ENCODE measurements at regions not wholly inside any gene's neighbourhood (a gene's known extent, or its start where the extent isn't known, plus 50 kb on each side); places are given as distances from the start of the nearest gene placed in this dataset.
"Not testable (repeated sequence)": the region's sequence is repeated elsewhere in the genome, so short reads cannot be mapped to it uniquely, and the experiment has no call there.

DNA sequence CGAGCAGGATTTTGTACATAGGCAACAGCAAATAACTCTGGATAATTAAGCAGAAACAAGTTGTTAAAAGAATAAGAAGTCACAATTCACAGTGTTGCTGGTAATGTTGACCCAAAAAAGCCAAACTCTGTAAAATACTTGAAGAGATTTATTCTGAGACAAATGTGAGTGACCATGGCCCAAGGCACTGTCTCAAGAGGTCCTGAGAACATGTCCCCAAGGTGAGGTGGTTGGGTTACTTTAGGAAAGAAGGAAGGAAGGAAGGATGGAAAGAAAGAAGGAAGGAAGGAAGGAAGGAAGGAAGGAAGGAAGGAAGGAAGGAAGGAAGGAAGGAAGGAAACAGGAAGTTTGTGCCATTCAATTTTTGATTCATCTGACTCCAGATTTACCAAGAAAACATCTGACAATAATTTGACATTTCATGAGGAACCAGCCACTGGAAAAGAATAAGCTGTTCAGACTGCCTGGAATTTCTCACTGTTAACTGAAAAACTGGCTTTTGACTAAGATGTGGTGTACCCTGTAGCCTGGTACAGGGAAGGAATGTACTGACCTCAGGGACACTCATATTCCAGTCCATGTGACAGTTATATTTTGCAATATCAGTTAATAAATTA lies 295.9 kb upstream of the TNC start:
- intact Hi-C loops (cut with DNase I) = no loop called here
- DNase-seq (no peak), ATAC-seq (no peak)

- no peak for DNase-seq
- intact Hi-C loops (cut with DNase I) = no loop called here
Measured at GRCh38 chr9:115414561-115414960, 296.6 kb upstream of the TNC start.

DNA sequence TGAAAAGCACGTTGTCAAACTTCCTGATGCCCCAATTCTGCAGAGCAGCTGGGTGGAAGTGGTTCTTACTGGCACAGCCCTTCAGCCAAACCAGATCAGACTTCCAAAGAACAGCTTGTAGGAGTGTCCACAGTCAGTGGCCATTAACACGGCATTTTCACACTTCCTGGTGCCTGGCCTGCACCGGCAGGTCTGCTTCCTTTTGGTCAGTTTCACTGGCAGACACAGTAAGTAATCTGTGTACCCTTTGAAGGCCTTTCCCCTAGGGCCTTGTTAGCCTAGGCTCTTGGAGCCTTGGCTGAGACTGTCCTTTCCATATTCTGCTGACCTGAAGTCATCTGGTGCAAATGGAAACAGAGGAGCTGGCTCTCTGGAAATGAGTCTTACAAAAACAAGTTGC lies 297.5 kb upstream of the TNC start:
- no peak for DNase-seq
- intact Hi-C loops (cut with DNase I) = no loop called here
- ATAC-seq = peak in 1 of 2 donors; percentile 38

More at GRCh38 chr9:115414561-115414960, 296.6 kb upstream of the TNC start:
- ATAC-seq = no peak

DNA sequence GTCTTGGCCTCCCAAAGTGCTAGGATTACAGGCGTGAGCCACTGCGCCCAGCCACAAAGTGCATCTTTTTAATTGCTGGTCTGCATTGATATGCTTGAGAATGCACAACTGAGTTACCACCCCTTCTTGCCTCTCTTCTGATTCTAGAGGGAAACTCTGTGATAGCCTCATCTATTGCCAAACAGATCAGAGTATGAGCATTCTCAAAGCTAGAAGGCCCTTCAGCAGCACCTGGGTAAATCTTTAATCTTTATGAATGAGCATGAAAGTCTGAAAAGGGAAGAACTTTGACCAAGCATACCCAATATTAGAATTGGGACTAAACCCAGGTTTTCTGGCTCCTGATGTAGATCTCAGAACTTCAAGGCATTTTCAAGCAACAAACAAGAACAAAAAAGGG lies 298.3 kb upstream of the TNC start:
- intact Hi-C loops (cut with DNase I) = no loop called here
- DNase-seq = no peak

GRCh38 chr9:115418181-115418580 lies 300.2 kb upstream of the TNC start:
- intact Hi-C loops (cut with DNase I); DNase-seq; ATAC-seq: not testable (repeated sequence)

More for the DNA sequence above, 298.3 kb upstream of the TNC start:
- ATAC-seq = no peak

GRCh38 chr9:115422932-115423440 lies 305.0 kb upstream of the TNC start:
- intact Hi-C loops (cut with DNase I) = no loop called here
- ATAC-seq = no peak
- DNase-seq = no peak

DNA sequence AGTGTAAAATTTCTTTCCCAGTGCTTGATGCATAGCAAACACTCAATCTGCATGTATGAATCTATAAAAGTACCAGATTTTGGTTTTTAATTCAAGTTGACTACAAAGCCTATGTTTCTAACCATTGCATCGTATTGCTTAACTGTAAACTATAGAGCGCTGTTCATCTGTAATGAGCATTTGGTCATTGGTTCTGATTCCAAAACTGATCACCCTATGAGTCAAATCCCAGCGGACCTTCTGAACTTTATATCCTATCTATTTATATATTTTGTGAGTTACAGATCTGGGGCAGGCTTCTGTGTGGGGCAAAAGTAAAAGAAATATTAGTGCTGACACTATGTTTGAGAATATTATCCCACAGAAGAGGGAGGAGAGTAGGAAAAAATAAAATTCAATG lies 305.7 kb upstream of the TNC start:
- no peak for DNase-seq
- no peak for ATAC-seq
- intact Hi-C loops (cut with DNase I) = no loop called here

GRCh38 chr9:115425601-115426000 lies 307.6 kb upstream of the TNC start:
- intact Hi-C loops (cut with DNase I) = no loop called here
- ATAC-seq = no peak
- DNase-seq = no peak

GRCh38 chr9:115437418-115437817 lies 319.5 kb upstream of the TNC start:
- DNase-seq (no peak), ATAC-seq (no peak)
- intact Hi-C loops (cut with DNase I) = no loop called here

DNA sequence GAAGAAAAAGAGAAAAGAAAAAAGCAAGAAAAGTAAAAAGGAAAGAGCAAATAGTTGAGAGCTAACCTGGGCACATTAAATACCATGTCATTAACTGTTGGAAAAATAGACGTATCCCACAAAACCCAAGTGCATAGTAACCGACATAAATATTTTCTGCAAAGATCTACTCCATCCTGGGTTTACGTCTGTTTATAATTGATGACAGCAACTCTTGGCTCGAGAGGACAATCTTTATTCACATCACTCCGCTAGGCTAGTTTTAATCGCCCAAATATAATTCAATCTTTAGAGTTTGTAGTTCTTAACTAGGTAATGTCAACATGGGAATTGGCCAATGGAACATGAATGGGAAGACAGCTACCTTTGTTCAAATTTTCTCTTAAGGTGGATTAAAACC lies 321.7 kb upstream of the TNC start:
- ATAC-seq (no peak), DNase-seq (no peak)
- intact Hi-C loops (cut with DNase I) = no loop called here

GRCh38 chr9:115442054-115442453 lies 324.1 kb upstream of the TNC start:
- peak in 1 of 2 donors; percentile 68 for ATAC-seq
- intact Hi-C loops (cut with DNase I) = no loop called here
- DNase-seq = no peak

- ATAC-seq (no peak), DNase-seq (no peak)
- intact Hi-C loops (cut with DNase I) = no loop called here
Measured at GRCh38 chr9:115443890-115444289, 325.9 kb upstream of the TNC start.

- no peak for DNase-seq
- intact Hi-C loops (cut with DNase I) = no loop called here
- ATAC-seq = no peak
Measured at GRCh38 chr9:115444959-115445358, 327.0 kb upstream of the TNC start.

DNA sequence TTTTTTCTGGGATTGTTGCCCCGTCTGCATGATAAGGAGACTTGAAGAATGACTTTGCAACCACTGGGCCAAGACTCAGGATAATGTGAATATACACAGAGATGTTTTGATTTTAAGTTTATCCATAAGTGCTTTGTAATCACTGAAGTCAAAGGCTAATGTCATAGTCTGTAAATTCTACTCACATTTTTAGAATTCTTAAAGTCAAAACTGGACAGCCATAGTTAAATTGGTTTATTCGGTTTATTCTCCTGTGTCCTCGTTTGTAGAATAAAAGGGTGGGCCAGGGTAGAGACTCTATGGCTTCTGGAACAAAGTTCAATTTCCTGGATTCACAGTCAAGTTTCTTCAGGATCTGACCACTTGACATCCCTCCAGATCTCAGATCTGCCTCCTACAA lies 327.7 kb upstream of the TNC start:
- DNase-seq (no peak), ATAC-seq (no peak)
- intact Hi-C loops (cut with DNase I) = no loop called here

GRCh38 chr9:115456515-115456914 lies 338.6 kb upstream of the TNC start:
- peak; percentile 23 for DNase-seq
- peak; percentile 21 to 54 for ATAC-seq
- intact Hi-C loops (cut with DNase I) = no loop called here

GRCh38 chr9:115461280-115461679 lies 343.3 kb upstream of the TNC start:
- peak; percentile 66 to 80 for ATAC-seq
- intact Hi-C loops (cut with DNase I) = no loop called here
- DNase-seq = no peak

- no peak for ATAC-seq
- intact Hi-C loops (cut with DNase I) = no loop called here
- no peak for DNase-seq
Measured at GRCh38 chr9:115462623-115463022, 344.7 kb upstream of the TNC start.

DNA sequence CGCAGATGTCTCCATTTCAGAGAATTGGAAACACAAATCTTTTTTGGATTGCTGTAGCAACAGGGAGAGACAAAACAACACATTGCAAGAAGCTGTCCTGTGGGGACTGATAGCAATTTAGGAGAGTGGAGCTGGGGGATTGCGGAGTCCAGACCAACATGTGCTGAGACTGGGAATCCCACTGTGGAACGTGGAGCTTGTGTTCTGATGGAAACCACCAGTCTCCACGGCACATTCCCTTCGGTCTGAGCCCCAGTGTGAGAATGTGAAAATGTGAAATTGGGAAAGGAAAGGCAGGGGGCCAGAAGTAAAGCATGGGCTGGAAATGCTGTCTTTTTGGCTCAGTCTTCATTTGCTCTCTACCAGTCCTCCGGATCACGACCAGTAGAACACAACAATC lies 348.8 kb upstream of the TNC start:
- ATAC-seq = peak; percentile 67 to 95
- intact Hi-C loops (cut with DNase I) = no loop called here
- peak; percentile 38 for DNase-seq

DNA sequence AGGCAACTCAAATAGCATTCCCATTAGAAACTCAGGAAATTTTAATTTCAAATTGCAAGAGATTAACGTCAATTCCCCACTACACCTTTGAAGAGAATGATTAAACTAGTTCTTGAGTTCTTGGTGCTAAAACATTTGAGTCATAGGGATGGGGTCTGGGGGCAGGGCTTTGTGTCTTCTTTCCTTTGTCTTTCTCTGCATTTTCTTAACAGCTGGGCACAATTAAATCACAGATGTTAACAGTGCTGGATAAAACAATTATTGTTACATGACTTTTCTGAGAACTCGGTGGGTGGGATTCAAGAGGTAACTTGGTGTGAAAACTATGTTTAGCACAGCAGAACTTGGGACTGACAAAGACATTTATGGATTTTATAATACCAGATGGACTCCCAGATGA lies 351.9 kb upstream of the TNC start:
- DNase-seq (no peak), ATAC-seq (no peak)
- intact Hi-C loops (cut with DNase I) = no loop called here

DNA sequence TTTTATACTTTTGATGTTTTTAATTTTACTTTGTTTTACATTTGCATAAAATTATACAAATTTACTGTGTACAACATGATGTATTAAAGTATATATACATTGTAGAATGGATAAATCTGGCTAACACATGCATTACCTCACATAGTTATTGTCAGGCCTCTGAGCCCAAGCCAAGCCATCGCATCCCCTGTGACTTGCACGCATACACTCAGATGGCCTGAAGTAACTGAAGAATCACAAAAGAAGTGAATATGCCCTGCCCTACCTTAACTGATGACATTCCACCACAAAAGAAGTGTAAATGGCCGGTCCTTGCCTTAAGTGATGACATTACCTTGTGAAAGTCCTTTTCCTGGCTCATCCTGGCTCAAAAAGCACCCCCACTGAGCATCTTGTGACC lies 355.1 kb upstream of the TNC start:
- ATAC-seq; DNase-seq; intact Hi-C loops (cut with DNase I): not testable (repeated sequence)

DNA sequence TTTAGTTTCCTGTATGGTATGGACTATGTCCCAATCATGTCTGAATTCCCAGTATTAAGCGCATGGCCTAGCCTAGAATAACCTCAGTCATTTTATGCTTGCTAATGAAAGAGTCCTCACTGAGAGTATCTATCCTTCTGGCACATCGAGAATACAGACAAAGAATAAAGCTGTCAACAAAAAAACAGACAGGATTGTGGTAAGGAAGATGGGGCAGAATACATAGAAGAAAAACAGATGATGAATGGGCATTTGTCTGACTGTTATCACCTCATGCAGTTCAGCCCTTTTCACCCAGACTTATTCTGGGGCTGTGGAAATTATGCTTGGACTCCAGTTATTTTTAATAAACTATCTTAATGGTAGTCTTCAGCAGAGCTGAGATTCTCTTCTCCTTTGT lies 363.8 kb upstream of the TNC start:
- intact Hi-C loops (cut with DNase I) = no loop called here
- DNase-seq (no peak), ATAC-seq (no peak)

- intact Hi-C loops (cut with DNase I) = no loop called here
- no peak for DNase-seq
- ATAC-seq = no peak
Measured at GRCh38 chr9:115482747-115483146, 364.8 kb upstream of the TNC start.

Measured in left cardiac atrium (tissue), 4 donors.